Effector memory CD4-positive, alpha-beta T cell (primary cell): ENCODE measurements at regions not wholly inside any gene's neighbourhood (a gene's known extent, or its start where the extent isn't known, plus 50 kb on each side); places are given as distances from the start of the nearest gene placed in this dataset.

Experiments
- DNase-seq, 3 donors: peaks; one replicate each; pipeline ENCODE4 v3.0.0-alpha.2; 2020
- H3K27ac ChIP-seq: 2 replicates; pipeline ENCODE4 v1.7.0; 2013; ENCODE audit warnings: mild to moderate bottlenecking, low read length, moderate library complexity; ENCODE audit not compliant: insufficient read depth, poor library complexity, severe bottlenecking
- H3K27me3 ChIP-seq: replicated peaks from 2 replicates; pipeline ENCODE4 v1.7.0; 2013; ENCODE audit warnings: mild to moderate bottlenecking, low read length; ENCODE audit not compliant: insufficient read depth, control insufficient read depth, poor library complexity, severe bottlenecking
- H3K36me3 ChIP-seq: 2 replicates; pipeline ENCODE4 v1.7.0; 2013; ENCODE audit warnings: mild to moderate bottlenecking, low read length, moderate library complexity; ENCODE audit not compliant: control insufficient read depth, insufficient read depth
- H3K4me1 ChIP-seq: 2 replicates; pipeline ENCODE4 v1.7.0; 2013; ENCODE audit warnings: low read length, mild to moderate bottlenecking; ENCODE audit not compliant: control insufficient read depth, insufficient read depth, poor library complexity, severe bottlenecking
- H3K4me3 ChIP-seq: 2 replicates; pipeline ENCODE4 v1.7.0; 2013; ENCODE audit warnings: low read length, low read depth, mild to moderate bottlenecking; ENCODE audit not compliant: insufficient read depth, poor library complexity, severe bottlenecking
- H3K9me3 ChIP-seq: 2 replicates; pipeline ENCODE4 v1.7.0; 2013; ENCODE audit warnings: mild to moderate bottlenecking, low read length, moderate library complexity; ENCODE audit not compliant: control insufficient read depth

GRCh38 chr5:18032744-18033143, 398.5 kb downstream of the TAF11L14 start:
- no peak for DNase-seq
- Histone ChIP-seq H3K36me3 (no peaks in the 10 kb centered on the region), H3K27me3 (no peaks in the 10 kb centered on the region), H3K4me1 (no peaks in the 10 kb centered on the region), H3K9me3 (no peaks in the 10 kb centered on the region), H3K27ac (no peak overlapping the region), H3K4me3 (no peak overlapping the region)

GRCh38 chr5:18036531-18036930, 402.3 kb downstream of the TAF11L14 start:
- no peaks in the 10 kb centered on the region for H3K36me3 ChIP-seq
- H3K9me3 ChIP-seq: no peaks in the 10 kb centered on the region
- DNase-seq: no peak
- no peaks in the 10 kb centered on the region for H3K4me1 ChIP-seq
- H3K27ac ChIP-seq: no peak overlapping the region
- H3K27me3 ChIP-seq: no peaks in the 10 kb centered on the region
- no peak overlapping the region for H3K4me3 ChIP-seq

GRCh38 chr5:18037718-18038117, 403.5 kb downstream of the TAF11L14 start:
- no peak overlapping the region for H3K27ac ChIP-seq
- H3K9me3 ChIP-seq: no peaks in the 10 kb centered on the region
- no peaks in the 10 kb centered on the region for H3K36me3 ChIP-seq
- no peak overlapping the region for H3K4me3 ChIP-seq
- no peaks in the 10 kb centered on the region for H3K27me3 ChIP-seq
- no peaks in the 10 kb centered on the region for H3K4me1 ChIP-seq
- no peak for DNase-seq

GRCh38 chr5:18043344-18043743, 409.1 kb downstream of the TAF11L14 start:
- no peaks in the 10 kb centered on the region for H3K9me3 ChIP-seq
- H3K27ac ChIP-seq: no peak overlapping the region
- H3K4me3 ChIP-seq: no peak overlapping the region
- no peaks in the 10 kb centered on the region for H3K4me1 ChIP-seq
- no peaks in the 10 kb centered on the region for H3K27me3 ChIP-seq
- no peak for DNase-seq
- no peaks in the 10 kb centered on the region for H3K36me3 ChIP-seq

GRCh38 chr5:18048449-18048848, 414.2 kb downstream of the TAF11L14 start:
- H3K4me3 ChIP-seq: no peak overlapping the region
- DNase-seq: no peak
- no peaks in the 10 kb centered on the region for H3K27me3 ChIP-seq
- no peaks in the 10 kb centered on the region for H3K36me3 ChIP-seq
- H3K27ac ChIP-seq: no peak overlapping the region
- no peaks in the 10 kb centered on the region for H3K9me3 ChIP-seq
- H3K4me1 ChIP-seq: no peaks in the 10 kb centered on the region

GRCh38 chr5:18050345-18050744, 416.1 kb downstream of the TAF11L14 start:
- no peak overlapping the region for H3K27ac ChIP-seq
- DNase-seq: no peak
- H3K4me1 ChIP-seq: no peaks in the 10 kb centered on the region
- no peaks in the 10 kb centered on the region for H3K9me3 ChIP-seq
- no peaks in the 10 kb centered on the region for H3K27me3 ChIP-seq
- no peak overlapping the region for H3K4me3 ChIP-seq
- H3K36me3 ChIP-seq: no peaks in the 10 kb centered on the region

- DNase-seq: no peak
- Histone ChIP-seq H3K36me3 (no peaks in the 10 kb centered on the region), H3K4me1 (no peaks in the 10 kb centered on the region), H3K4me3 (no peak overlapping the region), H3K27me3 (no peaks in the 10 kb centered on the region), H3K27ac (no peak overlapping the region), H3K9me3 (no peaks in the 10 kb centered on the region)
Observed at GRCh38 chr5:18050776-18051175, 416.5 kb downstream of the TAF11L14 start.

GRCh38 chr5:18051953-18052352, 417.7 kb downstream of the TAF11L14 start:
- Histone ChIP-seq H3K4me3 (no peak overlapping the region), H3K4me1 (no peaks in the 10 kb centered on the region), H3K27me3 (no peaks in the 10 kb centered on the region), H3K9me3 (no peaks in the 10 kb centered on the region), H3K36me3 (no peaks in the 10 kb centered on the region), H3K27ac (no peak overlapping the region)
- no peak for DNase-seq

- Histone ChIP-seq H3K27me3 (no peaks in the 10 kb centered on the region), H3K36me3 (no peaks in the 10 kb centered on the region), H3K4me3 (no peak overlapping the region), H3K4me1 (no peaks in the 10 kb centered on the region), H3K27ac (no peak overlapping the region), H3K9me3 (no peaks in the 10 kb centered on the region)
- DNase-seq: no peak
Observed at GRCh38 chr5:18052569-18052968, 418.3 kb downstream of the TAF11L14 start.

- Histone ChIP-seq H3K9me3 (no peaks in the 10 kb centered on the region), H3K4me1 (no peaks in the 10 kb centered on the region), H3K27me3 (no peaks in the 10 kb centered on the region), H3K36me3 (no peaks in the 10 kb centered on the region), H3K4me3 (no peak overlapping the region), H3K27ac (no peak overlapping the region)
- no peak for DNase-seq
Observed at GRCh38 chr5:18057725-18058124, 423.5 kb downstream of the TAF11L14 start.

GRCh38 chr5:18067615-18068014, 433.4 kb downstream of the TAF11L14 start:
- no peaks in the 10 kb centered on the region for H3K36me3 ChIP-seq
- H3K4me3 ChIP-seq: no peak overlapping the region
- no peaks in the 10 kb centered on the region for H3K27me3 ChIP-seq
- no peaks in the 10 kb centered on the region for H3K9me3 ChIP-seq
- no peak for DNase-seq
- no peak overlapping the region for H3K27ac ChIP-seq
- H3K4me1 ChIP-seq: no peaks in the 10 kb centered on the region
